Neuronal stem cell (in vitro differentiated cells): ENCODE measurements at regions not wholly inside any gene's neighbourhood (a gene's known extent, or its start where the extent isn't known, plus 50 kb on each side); places are given as distances from the start of the nearest gene placed in this dataset.

Experiments
- DNase-seq: peaks from one replicate; pipeline ENCODE4 v3.0.0-alpha.2; 2013; ENCODE audit warnings: low spot score
- H2AFZ ChIP-seq: one replicate; pipeline ENCODE4 v1.6.1; 2013; ENCODE audit warnings: mild to moderate bottlenecking, low read length, inconsistent platforms
- H2AK5ac ChIP-seq: 2 replicates; pipeline ENCODE4 v1.6.1; 2013; ENCODE audit warnings: low read depth, mild to moderate bottlenecking, inconsistent platforms, low read length, moderate library complexity, mixed read lengths
- H2BK120ac ChIP-seq: 2 replicates; pipeline ENCODE4 v1.6.1; 2013; ENCODE audit warnings: low read depth, mild to moderate bottlenecking, inconsistent platforms, low read length, moderate library complexity, mixed read lengths
- H2BK12ac ChIP-seq: one replicate; pipeline ENCODE4 v1.6.1; 2013; ENCODE audit warnings: low read length, inconsistent platforms
- H2BK15ac ChIP-seq: 2 replicates; pipeline ENCODE4 v1.6.1; 2013; ENCODE audit warnings: mild to moderate bottlenecking, low read length, inconsistent platforms, mixed read lengths
- H2BK5ac ChIP-seq: one replicate; pipeline ENCODE4 v1.6.1; 2013; ENCODE audit warnings: inconsistent platforms, mild to moderate bottlenecking, low read length, moderate library complexity
- H3K14ac ChIP-seq: one replicate; pipeline ENCODE4 v1.6.1; 2013; ENCODE audit warnings: low read length, inconsistent platforms
- H3K18ac ChIP-seq: 2 replicates; pipeline ENCODE4 v1.6.1; 2013; ENCODE audit warnings: low read length, inconsistent platforms
- H3K23ac ChIP-seq: 2 replicates; pipeline ENCODE4 v1.6.1; 2013; ENCODE audit warnings: low read depth, mild to moderate bottlenecking, mixed read lengths, low read length, inconsistent platforms; ENCODE audit not compliant: poor library complexity
- H3K27ac ChIP-seq: replicated peaks from 3 replicates; pipeline ENCODE4 v1.5.1; 2013; ENCODE audit warnings: low read length, inconsistent platforms
- H3K27me3 ChIP-seq, 3 experiments: 2 replicates each; pipeline ENCODE4 v1.6.1; 2013; ENCODE audit warnings: low read length in 3 of 3, mild to moderate bottlenecking in 2 of 3, inconsistent platforms in 1 of 3, low read depth in 1 of 3, mixed read lengths in 1 of 3, moderate library complexity in 1 of 3; ENCODE audit not compliant: control insufficient read depth in 3 of 3, insufficient read depth in 3 of 3
- H3K36me3 ChIP-seq, 2 donors: replicated peaks in 1 of 2; 2 replicates each; pipeline ENCODE4 v1.6.1; 2013; ENCODE audit warnings: low read length in 2 of 2; ENCODE audit not compliant: control insufficient read depth in 2 of 2, insufficient read depth in 2 of 2
- H3K4ac ChIP-seq: 2 replicates; pipeline ENCODE4 v1.6.1; 2013; ENCODE audit warnings: inconsistent platforms, mild to moderate bottlenecking, low read length, moderate library complexity
- H3K4me1 ChIP-seq, 2 donors: 1 replicate in 1 of 2; 2 replicates in 1 of 2; pipeline ENCODE4 v1.6.1; 2013; ENCODE audit warnings: low read length in 2 of 2, low read depth in 1 of 2; ENCODE audit not compliant: control insufficient read depth in 2 of 2, insufficient read depth in 1 of 2
- H3K4me2 ChIP-seq: one replicate; pipeline ENCODE4 v1.6.1; 2013; ENCODE audit warnings: mild to moderate bottlenecking, low read length, inconsistent platforms; ENCODE audit not compliant: insufficient read depth, poor library complexity, severe bottlenecking
- H3K4me3 ChIP-seq, 2 donors: 2 replicates each; pipeline ENCODE4 v1.5.1; 2013; ENCODE audit warnings: low read length in 2 of 2, mild to moderate bottlenecking in 2 of 2, inconsistent platforms in 1 of 2, moderate library complexity in 1 of 2
- H3K79me1 ChIP-seq: one replicate; pipeline ENCODE4 v1.6.1; 2013; ENCODE audit warnings: low read depth, mild to moderate bottlenecking, inconsistent platforms, low read length, moderate library complexity
- H3K9ac ChIP-seq: one replicate; pipeline ENCODE4 v1.6.1; 2013; ENCODE audit warnings: mild to moderate bottlenecking, low read depth, low read length, inconsistent platforms; ENCODE audit not compliant: poor library complexity
- H3K9me3 ChIP-seq, 2 donors: replicated peaks in 1 of 2; 2 replicates each; pipeline versions ENCODE3 to v1.6.1; 2013; ENCODE audit warnings: low read length in 2 of 2, mild to moderate bottlenecking in 2 of 2, inconsistent platforms in 1 of 2, low read depth in 1 of 2, mixed read lengths in 1 of 2, moderate library complexity in 1 of 2; ENCODE audit not compliant: control insufficient read depth in 2 of 2, insufficient read depth in 1 of 2
- H4K8ac ChIP-seq: one replicate; pipeline ENCODE4 v1.6.1; 2013; ENCODE audit warnings: low read depth, mild to moderate bottlenecking, inconsistent platforms, low read length, moderate library complexity
- H4K91ac ChIP-seq: one replicate; pipeline ENCODE4 v1.6.1; 2013; ENCODE audit warnings: low read length, low read depth, mild to moderate bottlenecking, inconsistent platforms; ENCODE audit not compliant: poor library complexity
- WGBS, 2 donors: extraction: QIAGEN DNeasy Blood & Tissue Kit; methylation state at CpG; one replicate each; pipeline ENCODE4 v1.1.7; 2013; ENCODE audit warnings: missing lambda C conversion rate in 2 of 2, mixed read lengths in 1 of 2; ENCODE audit not compliant: insufficient read length in 2 of 2, insufficient replicate concordance in 1 of 2; ENCODE audit errors: extremely low coverage in 2 of 2; 5-methylcytosine and 5-hydroxymethylcytosine counted together

- H3K9me3 ChIP-seq, result no peaks in the 10 kb centered on the region
- H3K27me3 ChIP-seq, result no peaks in the 10 kb centered on the region
- no peak overlapping the region for H2BK12ac ChIP-seq
- H3K27ac ChIP-seq, result no peak overlapping the region
- no peak overlapping the region for H3K23ac ChIP-seq
- H4K91ac ChIP-seq, result no peak overlapping the region
- H3K18ac ChIP-seq, result no peak overlapping the region
- no peak overlapping the region for H2BK15ac ChIP-seq
- H3K4ac ChIP-seq, result no peak overlapping the region
- no peaks in the 10 kb centered on the region for H3K4me1 ChIP-seq
- H3K79me1 ChIP-seq, result no peaks in the 10 kb centered on the region
- H3K4me2 ChIP-seq, result no peak overlapping the region
- H3K14ac ChIP-seq, result no peak overlapping the region
- H3K4me3 ChIP-seq, result no peak overlapping the region
- no peak overlapping the region for H2BK5ac ChIP-seq
- H2BK120ac ChIP-seq, result no peak overlapping the region
- no peak for DNase-seq
- no peak overlapping the region for H2AFZ ChIP-seq
- no CpG with 5 or more reads among the region's 4 CpGs for WGBS, 2 donors
- H3K9ac ChIP-seq, result no peak overlapping the region
- H3K36me3 ChIP-seq, result no peaks in the 10 kb centered on the region
- no peak overlapping the region for H4K8ac ChIP-seq
- no peak overlapping the region for H2AK5ac ChIP-seq
Measured at GRCh38 chr6:18712595-18712994, 325.4 kb downstream of the RNF144B start.

- no peaks in the 10 kb centered on the region for H3K27me3 ChIP-seq
- no peak overlapping the region for H2BK5ac ChIP-seq
- no peak overlapping the region for H3K9ac ChIP-seq
- peaks cover 2 to 5% of the 10 kb centered on the region in 2 donors for H3K9me3 ChIP-seq
- no peak overlapping the region for H3K27ac ChIP-seq
- H2BK12ac ChIP-seq, result no peak overlapping the region
- H3K4me1 ChIP-seq, result no peaks in the 10 kb centered on the region
- no peak overlapping the region for H3K4me3 ChIP-seq
- H4K8ac ChIP-seq, result no peak overlapping the region
- no peak overlapping the region for H2BK120ac ChIP-seq
- H3K79me1 ChIP-seq, result no peaks in the 10 kb centered on the region
- no peak overlapping the region for H2AFZ ChIP-seq
- H3K36me3 ChIP-seq, result no peaks in the 10 kb centered on the region
- H3K18ac ChIP-seq, result no peak overlapping the region
- H3K23ac ChIP-seq, result no peak overlapping the region
- no CpG with 5 or more reads among the region's 5 CpGs for WGBS, 2 donors
- no peak for DNase-seq
- H3K4me2 ChIP-seq, result no peak overlapping the region
- H3K14ac ChIP-seq, result no peak overlapping the region
- no peak overlapping the region for H4K91ac ChIP-seq
- H3K4ac ChIP-seq, result no peak overlapping the region
- no peak overlapping the region for H2AK5ac ChIP-seq
- no peak overlapping the region for H2BK15ac ChIP-seq
Measured at GRCh38 chr6:18720075-18720474, 332.9 kb downstream of the RNF144B start.

GRCh38 chr6:18724056-18724455, 336.9 kb downstream of the RNF144B start:
- no peak overlapping the region for H2BK5ac ChIP-seq
- H2AK5ac ChIP-seq, result no peak overlapping the region
- WGBS, 2 donors, result 100% methylated on average over 1 of the region's 3 CpGs

GRCh38 chr6:18725449-18725848, 338.3 kb downstream of the RNF144B start:
- no peak overlapping the region for H2BK120ac ChIP-seq
- no peak overlapping the region for H3K18ac ChIP-seq
- H3K23ac ChIP-seq, result no peak overlapping the region
- WGBS, 2 donors, result no CpG with 5 or more reads among the region's 2 CpGs
- no peak overlapping the region for H3K9ac ChIP-seq
- peaks cover 2 to 5% of the 10 kb centered on the region in 2 donors for H3K9me3 ChIP-seq
- no peak overlapping the region for H3K4me3 ChIP-seq
- no peak overlapping the region for H3K14ac ChIP-seq
- no peaks in the 10 kb centered on the region for H3K4me1 ChIP-seq
- H4K8ac ChIP-seq, result no peak overlapping the region
- H2BK12ac ChIP-seq, result no peak overlapping the region
- no peak overlapping the region for H2AFZ ChIP-seq
- no peak for DNase-seq
- H3K4ac ChIP-seq, result no peak overlapping the region
- no peak overlapping the region for H2BK5ac ChIP-seq
- H3K27me3 ChIP-seq, result no peaks in the 10 kb centered on the region
- H3K79me1 ChIP-seq, result no peaks in the 10 kb centered on the region
- H2AK5ac ChIP-seq, result no peak overlapping the region
- no peak overlapping the region for H3K4me2 ChIP-seq
- no peak overlapping the region for H3K27ac ChIP-seq
- no peak overlapping the region for H2BK15ac ChIP-seq
- no peaks in the 10 kb centered on the region for H3K36me3 ChIP-seq
- H4K91ac ChIP-seq, result no peak overlapping the region

More at GRCh38 chr6:18724056-18724455, 336.9 kb downstream of the RNF144B start:
- Histone ChIP-seq H4K91ac (no peak overlapping the region), H3K36me3 (no peaks in the 10 kb centered on the region), H2BK120ac (no peak overlapping the region), H2BK15ac (no peak overlapping the region), H3K23ac (no peak overlapping the region), H3K18ac (no peak overlapping the region), H3K4ac (no peak overlapping the region), H2AFZ (no peak overlapping the region), H3K9ac (no peak overlapping the region), H3K27me3 (no peaks in the 10 kb centered on the region), H2BK12ac (no peak overlapping the region), H3K4me2 (no peak overlapping the region), H3K4me3 (no peak overlapping the region), H4K8ac (no peak overlapping the region), H3K27ac (no peak overlapping the region), H3K79me1 (no peaks in the 10 kb centered on the region), H3K9me3 (peaks cover 2 to 5% of the 10 kb centered on the region in 2 donors), H3K4me1 (no peaks in the 10 kb centered on the region), H3K14ac (no peak overlapping the region)
- DNase-seq, result no peak
